ENCODE measurements at regions not wholly inside any gene's neighbourhood (a gene's known extent, or its start where the extent isn't known, plus 50 kb on each side); places are given as distances from the start of the nearest gene placed in this dataset.

DNA sequence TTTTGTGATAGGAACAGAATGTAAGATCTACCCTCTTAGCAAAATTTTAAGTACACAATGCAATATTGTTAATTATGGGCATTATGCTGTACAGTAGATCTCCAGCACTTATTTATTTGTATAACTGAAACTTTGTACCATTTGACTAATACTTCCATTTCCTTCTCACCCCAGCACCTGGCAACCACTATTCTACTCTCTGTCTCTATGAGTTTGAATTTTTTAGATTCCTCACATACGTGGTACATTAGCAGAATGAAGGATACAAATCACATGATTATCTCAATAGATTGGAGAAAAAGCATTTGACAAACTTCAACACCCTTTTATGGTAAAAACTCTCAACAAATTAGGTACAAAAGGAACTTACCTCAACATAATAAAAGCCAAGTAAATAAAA, 90.3 kb upstream of the DLX6 start:
- H3K36me3 ChIP-seq (ENCODE audit: control insufficient read depth in 2 of 2, insufficient read depth in 2 of 2, low read length in 1 of 2): no peaks in the 10 kb centered on the region
- RAD21 ChIA-PET (ENCODE audit: unreplicated experiment): no interaction called here
- H3K9me3 ChIP-seq (replicated peaks; ENCODE audit: control insufficient read depth, insufficient read depth, low read length): no peaks in the 10 kb centered on the region
- H3K27me3 ChIP-seq (replicated peaks in 1 of 2; ENCODE audit: control insufficient read depth in 2 of 2, insufficient read depth in 2 of 2, low read length in 1 of 2): no peaks in the 10 kb centered on the region
- ATAC-seq (no peak), FAIRE-seq (no peak), DNase-seq (ENCODE audit: low read depth, low spot score) (no peak)
- no peak overlapping the region for H3K9ac ChIP-seq (ENCODE audit: control insufficient read depth, insufficient read depth, low read length)
- no peak overlapping the region for H2AFZ ChIP-seq (ENCODE audit: control insufficient read depth, low read depth, low read length)
- intact Hi-C loops (cut with micrococcal nuclease; ENCODE audit: unreplicated experiment) (no loop called here), in situ Hi-C loops (cut with MboI) (no loop called here)
- CTCF ChIA-PET: no interaction called here
- SMC1A ChIA-PET (ENCODE audit: uncharacterized antibody, unreplicated experiment): no interaction called here
- no TSS peak for BruUV-seq (replicated peaks)
- no peaks in the 10 kb centered on the region for H4K20me1 ChIP-seq (ENCODE audit: control insufficient read depth, insufficient read depth)
- TF ChIP-seq HDAC2 (IDR thresholded peaks at IDR 0.05) (no peak), CREM (IDR thresholded peaks at IDR 0.05; ENCODE audit: low read depth) (no peak), SUZ12 (IDR thresholded peaks at IDR 0.05; ENCODE audit: unreplicated experiment) (no peak), TCF7 (IDR thresholded peaks at IDR 0.05; ENCODE audit: borderline replicate concordance) (no peak), ZSCAN29 (IDR thresholded peaks at IDR 0.05) (no peak), BMI1 (IDR thresholded peaks at IDR 0.05; ENCODE audit: borderline replicate concordance) (no peak), EP300 (IDR thresholded peaks at IDR 0.05; ENCODE audit: borderline replicate concordance in 1 of 2, control insufficient read depth in 1 of 2, low read depth in 2 of 2, low read length in 2 of 2) (no peak), ZNF384 (IDR thresholded peaks at IDR 0.05; ENCODE audit: borderline replicate concordance, low read depth, low read length) (no peak), HDGF (IDR thresholded peaks at IDR 0.05) (no peak), ZNF217 (IDR thresholded peaks at IDR 0.05) (no peak), BACH1 (IDR thresholded peaks at IDR 0.05; ENCODE audit: borderline replicate concordance) (no peak), KLF5 (IDR thresholded peaks at IDR 0.05; ENCODE audit: partially characterized antibody) (no peak), NFXL1 (IDR thresholded peaks at IDR 0.05; ENCODE audit: borderline replicate concordance) (no peak), SIN3A (IDR thresholded peaks at IDR 0.05; ENCODE audit: low read depth, low read length) (no peak), CREB1 (IDR thresholded peaks at IDR 0.05; ENCODE audit: low read depth) (no peak), TCF3 (IDR thresholded peaks at IDR 0.05; ENCODE audit: borderline replicate concordance, insufficient read depth, low read depth, low read length) (no peak), POLR2AphosphoS2 (IDR thresholded peaks at IDR 0.05; ENCODE audit: low read depth, low read length) (no peak), MTA2 (IDR thresholded peaks at IDR 0.05; ENCODE audit: low read depth) (no peak), STAT3 (IDR thresholded peaks at IDR 0.05; ENCODE audit: low read depth, low read length) (no peak)
- no peak overlapping the region for H3K27ac ChIP-seq (ENCODE audit: control insufficient read depth, insufficient read depth)
- POLR2A ChIA-PET: no interaction called here
- no peaks in the 10 kb centered on the region for H3K79me2 ChIP-seq (ENCODE audit: control insufficient read depth, insufficient read depth, low read length)
- WGBS (ENCODE audit: insufficient coverage, insufficient replicate concordance, low lambda C conversion rate, missing lambda C conversion rate): 11% methylated on average over 1 of the region's 1 CpG
- H3K4me3 ChIP-seq: no peak overlapping the region
- no peak overlapping the region for H3K4me2 ChIP-seq (ENCODE audit: control insufficient read depth, insufficient read depth)
- H3K4me1 ChIP-seq (ENCODE audit: control insufficient read depth, insufficient read depth, low read length): no peaks in the 10 kb centered on the region

Measured in GM12878 (cell line).